ENCODE measurements at regions not wholly inside any gene's neighbourhood (a gene's known extent, or its start where the extent isn't known, plus 50 kb on each side); places are given as distances from the start of the nearest gene placed in this dataset.
"Not testable (repeated sequence)": the region's sequence is repeated elsewhere in the genome, so short reads cannot be mapped to it uniquely, and the experiment has no call there.

GRCh38 chr1:244150071-244150470 is 99.0 kb downstream of the ZBTB18 start:
- Mint-ChIP-seq H3K36me3 (no peaks in the 10 kb centered on the region), H3K27me3 (no peaks in the 10 kb centered on the region), H3K4me1 (no peaks in the 10 kb centered on the region), H3K9me3 (no peaks in the 10 kb centered on the region), H3K27ac (no peak overlapping the region), H3K4me3 (no peak overlapping the region)

- H3K27ac Mint-ChIP-seq: no peak overlapping the region
- H3K36me3 Mint-ChIP-seq: no peaks in the 10 kb centered on the region
- no peak overlapping the region for H3K4me3 Mint-ChIP-seq
- H3K9me3 Mint-ChIP-seq: no peaks in the 10 kb centered on the region
- H3K27me3 Mint-ChIP-seq: no peaks in the 10 kb centered on the region
- no peaks in the 10 kb centered on the region for H3K4me1 Mint-ChIP-seq
Observed at GRCh38 chr1:244150665-244151064, 99.6 kb downstream of the ZBTB18 start.

GRCh38 chr1:244151537-244151936 is 100.5 kb downstream of the ZBTB18 start:
- no peak overlapping the region for H3K4me3 Mint-ChIP-seq
- H3K27me3 Mint-ChIP-seq: no peaks in the 10 kb centered on the region
- no peaks in the 10 kb centered on the region for H3K9me3 Mint-ChIP-seq
- no peaks in the 10 kb centered on the region for H3K4me1 Mint-ChIP-seq
- no peaks in the 10 kb centered on the region for H3K36me3 Mint-ChIP-seq
- no peak overlapping the region for H3K27ac Mint-ChIP-seq

GRCh38 chr1:244154508-244154871 is 103.4 kb downstream of the ZBTB18 start:
- no peaks in the 10 kb centered on the region for H3K36me3 Mint-ChIP-seq
- no peaks in the 10 kb centered on the region for H3K27me3 Mint-ChIP-seq
- no peak overlapping the region for H3K27ac Mint-ChIP-seq
- no peaks in the 10 kb centered on the region for H3K4me1 Mint-ChIP-seq
- H3K4me3 Mint-ChIP-seq: no peak overlapping the region
- no peaks in the 10 kb centered on the region for H3K9me3 Mint-ChIP-seq

GRCh38 chr1:244154872-244155531 is 103.9 kb downstream of the ZBTB18 start:
- no peaks in the 10 kb centered on the region for H3K9me3 Mint-ChIP-seq
- H3K27ac Mint-ChIP-seq: no peak overlapping the region

GRCh38 chr1:244155661-244156060 is 104.6 kb downstream of the ZBTB18 start:
- H3K27ac Mint-ChIP-seq: no peak overlapping the region
- no peaks in the 10 kb centered on the region for H3K36me3 Mint-ChIP-seq

More at GRCh38 chr1:244154872-244155531, 103.9 kb downstream of the ZBTB18 start:
- Mint-ChIP-seq H3K27me3 (no peaks in the 10 kb centered on the region), H3K4me1 (no peaks in the 10 kb centered on the region), H3K4me3 (no peak overlapping the region), H3K36me3 (no peaks in the 10 kb centered on the region)

GRCh38 chr1:244156617-244157016 is 105.5 kb downstream of the ZBTB18 start:
- not testable (repeated sequence) for H3K27ac Mint-ChIP-seq, H3K4me1 Mint-ChIP-seq, H3K27me3 Mint-ChIP-seq, H3K36me3 Mint-ChIP-seq, H3K4me3 Mint-ChIP-seq, H3K9me3 Mint-ChIP-seq

More at GRCh38 chr1:244155661-244156060, 104.6 kb downstream of the ZBTB18 start:
- Mint-ChIP-seq H3K4me1 (no peaks in the 10 kb centered on the region), H3K4me3 (no peak overlapping the region), H3K9me3 (no peaks in the 10 kb centered on the region), H3K27me3 (no peaks in the 10 kb centered on the region)

GRCh38 chr1:244157731-244158438 is 106.8 kb downstream of the ZBTB18 start:
- no peaks in the 10 kb centered on the region for H3K9me3 Mint-ChIP-seq
- no peak overlapping the region for H3K4me3 Mint-ChIP-seq
- no peaks in the 10 kb centered on the region for H3K36me3 Mint-ChIP-seq
- no peaks in the 10 kb centered on the region for H3K4me1 Mint-ChIP-seq
- H3K27ac Mint-ChIP-seq: no peak overlapping the region
- H3K27me3 Mint-ChIP-seq: no peaks in the 10 kb centered on the region

- Mint-ChIP-seq H3K27me3 (no peaks in the 10 kb centered on the region), H3K36me3 (no peaks in the 10 kb centered on the region), H3K27ac (no peak overlapping the region), H3K4me3 (no peak overlapping the region), H3K4me1 (no peaks in the 10 kb centered on the region), H3K9me3 (no peaks in the 10 kb centered on the region)
Observed at GRCh38 chr1:244159646-244160045, 108.6 kb downstream of the ZBTB18 start.

GRCh38 chr1:244160455-244161235 is 109.6 kb downstream of the ZBTB18 start:
- H3K27ac Mint-ChIP-seq: no peak overlapping the region
- H3K4me3 Mint-ChIP-seq: no peak overlapping the region
- H3K4me1 Mint-ChIP-seq: no peaks in the 10 kb centered on the region
- H3K27me3 Mint-ChIP-seq: no peaks in the 10 kb centered on the region
- H3K36me3 Mint-ChIP-seq: no peaks in the 10 kb centered on the region
- H3K9me3 Mint-ChIP-seq: no peaks in the 10 kb centered on the region

- Mint-ChIP-seq H3K9me3 (no peaks in the 10 kb centered on the region), H3K27me3 (no peaks in the 10 kb centered on the region), H3K27ac (no peak overlapping the region), H3K36me3 (no peaks in the 10 kb centered on the region), H3K4me1 (no peaks in the 10 kb centered on the region), H3K4me3 (no peak overlapping the region)
Observed at GRCh38 chr1:244161236-244161510, 110.1 kb downstream of the ZBTB18 start.

- no peak overlapping the region for H3K4me3 Mint-ChIP-seq
- H3K27ac Mint-ChIP-seq: no peak overlapping the region
- H3K36me3 Mint-ChIP-seq: no peaks in the 10 kb centered on the region
- H3K9me3 Mint-ChIP-seq: no peaks in the 10 kb centered on the region
- no peaks in the 10 kb centered on the region for H3K27me3 Mint-ChIP-seq
- no peaks in the 10 kb centered on the region for H3K4me1 Mint-ChIP-seq
Observed at GRCh38 chr1:244162786-244163530, 111.9 kb downstream of the ZBTB18 start.

- no peaks in the 10 kb centered on the region for H3K36me3 Mint-ChIP-seq
- H3K4me1 Mint-ChIP-seq: no peaks in the 10 kb centered on the region
- no peak overlapping the region for H3K4me3 Mint-ChIP-seq
- no peak overlapping the region for H3K27ac Mint-ChIP-seq
- no peaks in the 10 kb centered on the region for H3K27me3 Mint-ChIP-seq
- H3K9me3 Mint-ChIP-seq: no peaks in the 10 kb centered on the region
Observed at GRCh38 chr1:244163861-244164510, 112.9 kb downstream of the ZBTB18 start.

GRCh38 chr1:244164511-244164890 is 113.4 kb downstream of the ZBTB18 start:
- no peak overlapping the region for H3K27ac Mint-ChIP-seq
- no peaks in the 10 kb centered on the region for H3K36me3 Mint-ChIP-seq
- H3K9me3 Mint-ChIP-seq: no peaks in the 10 kb centered on the region
- no peaks in the 10 kb centered on the region for H3K27me3 Mint-ChIP-seq
- no peaks in the 10 kb centered on the region for H3K4me1 Mint-ChIP-seq
- no peak overlapping the region for H3K4me3 Mint-ChIP-seq

- no peaks in the 10 kb centered on the region for H3K9me3 Mint-ChIP-seq
- H3K4me1 Mint-ChIP-seq: no peaks in the 10 kb centered on the region
- H3K27me3 Mint-ChIP-seq: no peaks in the 10 kb centered on the region
- no peaks in the 10 kb centered on the region for H3K36me3 Mint-ChIP-seq
- no peak overlapping the region for H3K27ac Mint-ChIP-seq
- no peak overlapping the region for H3K4me3 Mint-ChIP-seq
Observed at GRCh38 chr1:244165021-244165420, 113.9 kb downstream of the ZBTB18 start.

Data from activated naive CD4-positive, alpha-beta T cell treated with anti-CD3 and anti-CD28 coated beads, Interleukin-2, amount 50 U/mL, for 24 hours (primary cell).